GM19351 (cell line): ENCODE measurements at regions not wholly inside any gene's neighbourhood (a gene's known extent, or its start where the extent isn't known, plus 50 kb on each side); places are given as distances from the start of the nearest gene placed in this dataset.
A peak's percentile ranks its signal among the peaks of the same experiment; 100 is the strongest.
"Not testable (repeated sequence)": the region's sequence is repeated elsewhere in the genome, so short reads cannot be mapped to it uniquely, and the experiment has no call there.

Experiments used
- ATAC-seq: cut with Tn5 transposase; IDR thresholded peaks from one replicate; pipeline ENCODE4 v1.9.1; 2021; ENCODE audit warnings: mild to moderate bottlenecking, moderate library complexity; ENCODE audit not compliant: unreplicated experiment

GRCh38 chr6:8973395-8973794 is 538.0 kb upstream of the SLC35B3 start:
- no peak for ATAC-seq

GRCh38 chr6:8969747-8970146 is 534.4 kb upstream of the SLC35B3 start:
- no peak for ATAC-seq

GRCh38 chr6:8958894-8959511 is 523.7 kb upstream of the SLC35B3 start:
- ATAC-seq, result no peak

GRCh38 chr6:8953310-8953709 is 518.0 kb upstream of the SLC35B3 start:
- no peak for ATAC-seq

GRCh38 chr6:8948733-8949132 is 513.4 kb upstream of the SLC35B3 start:
- ATAC-seq, result no peak

- ATAC-seq, result no peak
These were observed 512.6 kb upstream of the SLC35B3 start for GRCh38 chr6:8947900-8948299.

GRCh38 chr6:8944548-8944947 is 509.2 kb upstream of the SLC35B3 start:
- no peak for ATAC-seq

- no peak for ATAC-seq
These were observed 507.7 kb upstream of the SLC35B3 start for GRCh38 chr6:8943073-8943472.

GRCh38 chr6:8941577-8941976 is 506.2 kb upstream of the SLC35B3 start:
- no peak for ATAC-seq

- ATAC-seq, result no peak
These were observed 505.0 kb upstream of the SLC35B3 start for GRCh38 chr6:8940356-8940755.

- ATAC-seq, result peak; percentile 44
These were observed 504.3 kb upstream of the SLC35B3 start for GRCh38 chr6:8939615-8940014.

- ATAC-seq, result no peak
These were observed 499.0 kb upstream of the SLC35B3 start for GRCh38 chr6:8934318-8934717.

- ATAC-seq, result no peak
These were observed 494.7 kb upstream of the SLC35B3 start for GRCh38 chr6:8930009-8930408.

- not testable (repeated sequence) for ATAC-seq
These were observed 484.9 kb upstream of the SLC35B3 start for GRCh38 chr6:8920244-8920643.

- no peak for ATAC-seq
These were observed 482.9 kb upstream of the SLC35B3 start for GRCh38 chr6:8918196-8918595.

GRCh38 chr6:8914700-8915099 is 479.4 kb upstream of the SLC35B3 start:
- no peak for ATAC-seq

GRCh38 chr6:8908638-8909037 is 473.3 kb upstream of the SLC35B3 start:
- no peak for ATAC-seq

GRCh38 chr6:8906699-8907098 is 471.4 kb upstream of the SLC35B3 start:
- no peak for ATAC-seq

GRCh38 chr6:8905757-8906156 is 470.4 kb upstream of the SLC35B3 start:
- ATAC-seq, result no peak

GRCh38 chr6:8904754-8905153 is 469.4 kb upstream of the SLC35B3 start:
- peak; percentile 85 for ATAC-seq

- no peak for ATAC-seq
These were observed 464.7 kb upstream of the SLC35B3 start for GRCh38 chr6:8900056-8900455.

GRCh38 chr6:8889514-8889913 is 454.2 kb upstream of the SLC35B3 start:
- no peak for ATAC-seq

GRCh38 chr6:8888468-8888867 is 453.1 kb upstream of the SLC35B3 start:
- ATAC-seq, result peak; percentile 83
